ENCODE measurements at regions not wholly inside any gene's neighbourhood (a gene's known extent, or its start where the extent isn't known, plus 50 kb on each side); places are given as distances from the start of the nearest gene placed in this dataset.

GRCh38 chr9:26756881-26757280 lies 135.7 kb downstream of the CAAP1 start:
- Histone ChIP-seq H3K27ac (no peak overlapping the region), H3K9me3 (ENCODE audit: low read depth) (no peaks in the 10 kb centered on the region), H3K27me3 (no peaks in the 10 kb centered on the region), H3K4me1 (ENCODE audit: low read depth) (no peaks in the 10 kb centered on the region), H3K36me3 (no peaks in the 10 kb centered on the region), H3K4me3 (no peak overlapping the region)
- no peak for DNase-seq (ENCODE audit: low read depth in 1 of 2, low spot score in 1 of 2)
- TF ChIP-seq CTCF (IDR thresholded peaks at IDR 0.05; ENCODE audit: low read depth, low read length), result no peak

- no peak for TF ChIP-seq CTCF (IDR thresholded peaks at IDR 0.05; ENCODE audit: low read depth, low read length)
- Histone ChIP-seq H3K4me3 (no peak overlapping the region), H3K27ac (no peak overlapping the region), H3K9me3 (ENCODE audit: low read depth) (no peaks in the 10 kb centered on the region), H3K4me1 (ENCODE audit: low read depth) (no peaks in the 10 kb centered on the region), H3K36me3 (no peaks in the 10 kb centered on the region), H3K27me3 (no peaks in the 10 kb centered on the region)
- no peak for DNase-seq (ENCODE audit: low read depth in 1 of 2, low spot score in 1 of 2)
Measured at GRCh38 chr9:26755476-26755875, 137.1 kb downstream of the CAAP1 start.

- Histone ChIP-seq H3K27ac (no peak overlapping the region), H3K36me3 (no peaks in the 10 kb centered on the region), H3K4me3 (no peak overlapping the region), H3K27me3 (no peaks in the 10 kb centered on the region), H3K9me3 (ENCODE audit: low read depth) (no peaks in the 10 kb centered on the region), H3K4me1 (ENCODE audit: low read depth) (no peaks in the 10 kb centered on the region)
- DNase-seq (ENCODE audit: low read depth in 1 of 2, low spot score in 1 of 2), result no peak
- TF ChIP-seq CTCF (IDR thresholded peaks at IDR 0.05; ENCODE audit: low read depth, low read length), result no peak
Measured at GRCh38 chr9:26754509-26755164, 138.0 kb downstream of the CAAP1 start.

GRCh38 chr9:26753971-26754370 lies 138.6 kb downstream of the CAAP1 start:
- Histone ChIP-seq H3K4me3 (no peak overlapping the region), H3K4me1 (ENCODE audit: low read depth) (no peaks in the 10 kb centered on the region), H3K9me3 (ENCODE audit: low read depth) (no peaks in the 10 kb centered on the region), H3K27me3 (no peaks in the 10 kb centered on the region), H3K36me3 (no peaks in the 10 kb centered on the region), H3K27ac (no peak overlapping the region)
- DNase-seq (ENCODE audit: low read depth in 1 of 2, low spot score in 1 of 2), result no peak
- TF ChIP-seq CTCF (IDR thresholded peaks at IDR 0.05; ENCODE audit: low read depth, low read length), result no peak

GRCh38 chr9:26750162-26750561 lies 142.4 kb downstream of the CAAP1 start:
- no peak overlapping the region for H3K27ac ChIP-seq
- H3K36me3 ChIP-seq, result no peaks in the 10 kb centered on the region
- H3K4me3 ChIP-seq, result no peak overlapping the region
- TF ChIP-seq CTCF (IDR thresholded peaks at IDR 0.05; ENCODE audit: low read depth, low read length), result no peak
- no peaks in the 10 kb centered on the region for H3K9me3 ChIP-seq (ENCODE audit: low read depth)
- no peaks in the 10 kb centered on the region for H3K4me1 ChIP-seq (ENCODE audit: low read depth)
- no peaks in the 10 kb centered on the region for H3K27me3 ChIP-seq
- no peak for DNase-seq (ENCODE audit: low read depth in 1 of 2, low spot score in 1 of 2)
